ENCODE measurements at regions not wholly inside any gene's neighbourhood (a gene's known extent, or its start where the extent isn't known, plus 50 kb on each side); places are given as distances from the start of the nearest gene placed in this dataset.

DNA sequence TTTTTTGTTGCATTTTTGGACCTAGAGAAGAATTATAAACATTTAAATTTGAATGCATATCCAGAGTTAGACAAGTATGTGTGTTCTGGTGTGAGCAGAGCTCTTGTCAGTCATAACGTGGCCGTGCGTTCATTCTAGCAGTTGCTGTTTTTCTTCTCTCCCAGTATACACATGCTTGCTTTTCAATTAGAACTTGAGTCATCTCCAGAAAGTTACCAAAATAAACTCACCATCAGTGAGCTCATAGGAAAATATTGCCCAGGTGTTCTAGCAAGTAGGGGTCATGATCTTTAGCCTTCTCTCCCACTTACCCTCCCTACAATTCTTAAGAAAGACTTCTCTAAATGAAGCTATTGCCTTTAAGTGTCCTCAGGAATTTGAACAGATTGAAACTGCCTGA, 247.5 kb upstream of the TUT7 start:
- DNase-seq (ENCODE audit: low read depth): no peak
- H3K4me3 ChIP-seq (replicated peaks; ENCODE audit: low read depth, low read length): no peak overlapping the region
- TF ChIP-seq, protein P1, sequence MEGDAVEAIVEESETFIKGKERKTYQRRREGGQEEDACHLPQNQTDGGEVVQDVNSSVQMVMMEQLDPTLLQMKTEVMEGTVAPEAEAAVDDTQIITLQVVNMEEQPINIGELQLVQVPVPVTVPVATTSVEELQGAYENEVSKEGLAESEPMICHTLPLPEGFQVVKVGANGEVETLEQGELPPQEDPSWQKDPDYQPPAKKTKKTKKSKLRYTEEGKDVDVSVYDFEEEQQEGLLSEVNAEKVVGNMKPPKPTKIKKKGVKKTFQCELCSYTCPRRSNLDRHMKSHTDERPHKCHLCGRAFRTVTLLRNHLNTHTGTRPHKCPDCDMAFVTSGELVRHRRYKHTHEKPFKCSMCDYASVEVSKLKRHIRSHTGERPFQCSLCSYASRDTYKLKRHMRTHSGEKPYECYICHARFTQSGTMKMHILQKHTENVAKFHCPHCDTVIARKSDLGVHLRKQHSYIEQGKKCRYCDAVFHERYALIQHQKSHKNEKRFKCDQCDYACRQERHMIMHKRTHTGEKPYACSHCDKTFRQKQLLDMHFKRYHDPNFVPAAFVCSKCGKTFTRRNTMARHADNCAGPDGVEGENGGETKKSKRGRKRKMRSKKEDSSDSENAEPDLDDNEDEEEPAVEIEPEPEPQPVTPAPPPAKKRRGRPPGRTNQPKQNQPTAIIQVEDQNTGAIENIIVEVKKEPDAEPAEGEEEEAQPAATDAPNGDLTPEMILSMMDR (IDR thresholded peaks at IDR 0.05; ENCODE audit: low read length, missing control alignments): no peak

DNA sequence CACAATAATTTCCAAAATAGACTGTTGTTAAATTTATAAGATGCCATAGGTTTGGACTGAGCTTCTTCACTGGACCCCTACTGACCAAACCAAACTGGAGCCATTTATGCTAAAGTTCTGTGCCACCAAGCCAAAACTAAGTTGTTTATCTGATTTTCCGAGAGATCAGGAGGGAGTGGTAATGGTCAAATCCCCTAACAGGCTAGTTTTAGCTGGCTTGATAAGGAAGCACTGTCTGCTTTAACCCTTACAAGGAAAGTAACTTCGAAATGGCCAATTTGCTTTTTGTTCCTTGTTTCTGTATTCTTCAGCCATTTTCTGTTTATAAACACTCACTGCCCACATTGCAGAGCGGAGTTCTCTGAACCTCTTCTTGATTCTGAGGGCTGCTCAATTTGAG, 246.8 kb upstream of the TUT7 start:
- no peak for DNase-seq (ENCODE audit: low read depth)
- TF ChIP-seq, protein P1 (IDR thresholded peaks at IDR 0.05; ENCODE audit: low read length, missing control alignments): no peak
- H3K4me3 ChIP-seq (replicated peaks; ENCODE audit: low read depth, low read length): no peak overlapping the region

GRCh38 chr9:86600291-86600690, 246.1 kb upstream of the TUT7 start:
- DNase-seq (ENCODE audit: low read depth): no peak
- no peak overlapping the region for H3K4me3 ChIP-seq (replicated peaks; ENCODE audit: low read depth, low read length)
- TF ChIP-seq, protein P1 (IDR thresholded peaks at IDR 0.05; ENCODE audit: low read length, missing control alignments): no peak

- TF ChIP-seq, protein P1 (IDR thresholded peaks at IDR 0.05; ENCODE audit: low read length, missing control alignments): no peak
- no peak overlapping the region for H3K4me3 ChIP-seq (replicated peaks; ENCODE audit: low read depth, low read length)
- DNase-seq (ENCODE audit: low read depth): no peak
These were observed 245.4 kb upstream of the TUT7 start for GRCh38 chr9:86599561-86599960.

GRCh38 chr9:86598411-86599239, 244.4 kb upstream of the TUT7 start:
- no peak for DNase-seq (ENCODE audit: low read depth)
- TF ChIP-seq, protein P1 (IDR thresholded peaks at IDR 0.05; ENCODE audit: low read length, missing control alignments): no peak
- H3K4me3 ChIP-seq (replicated peaks; ENCODE audit: low read depth, low read length): no peak overlapping the region

- no peak for DNase-seq (ENCODE audit: low read depth)
- no peak overlapping the region for H3K4me3 ChIP-seq (replicated peaks; ENCODE audit: low read depth, low read length)
- TF ChIP-seq, protein P1 (IDR thresholded peaks at IDR 0.05; ENCODE audit: low read length, missing control alignments): no peak
These were observed 240.5 kb upstream of the TUT7 start for GRCh38 chr9:86594724-86595123.

DNA sequence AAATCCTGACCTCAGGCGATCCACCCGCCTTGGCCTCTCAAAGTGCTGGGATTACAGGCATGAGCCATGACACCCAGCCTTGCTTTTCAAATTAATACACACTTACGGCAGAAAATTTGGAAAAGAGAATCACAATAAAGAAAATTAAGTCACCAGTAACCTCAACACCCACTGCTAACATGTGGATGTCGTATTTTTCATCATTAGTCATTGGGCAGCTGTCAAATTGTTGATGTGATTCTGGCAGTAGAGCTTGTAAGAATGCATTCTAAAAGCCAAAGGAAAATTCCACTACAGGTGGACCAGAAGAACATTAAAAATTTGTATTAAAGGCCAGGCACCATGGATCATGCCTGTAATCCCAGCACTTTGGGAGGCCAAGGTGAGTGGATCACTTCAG, 237.3 kb upstream of the TUT7 start:
- no peak overlapping the region for H3K4me3 ChIP-seq (replicated peaks; ENCODE audit: low read depth, low read length)
- TF ChIP-seq, protein P1 (IDR thresholded peaks at IDR 0.05; ENCODE audit: low read length, missing control alignments): no peak
- no peak for DNase-seq (ENCODE audit: low read depth)

All from fibroblast of pulmonary artery (primary cell).